Activated CD4-positive, alpha-beta T cell treated with anti-CD3 and anti-CD28 coated beads, Interleukin-2, amount 50 U/mL, for 24 hours (primary cell): ENCODE measurements at regions not wholly inside any gene's neighbourhood (a gene's known extent, or its start where the extent isn't known, plus 50 kb on each side); places are given as distances from the start of the nearest gene placed in this dataset.
"Not testable (repeated sequence)": the region's sequence is repeated elsewhere in the genome, so short reads cannot be mapped to it uniquely, and the experiment has no call there.

Experiments used
- DNase-seq, 2 donors: peaks; one replicate each; pipeline ENCODE4 v3.0.0-alpha.2; 2020; ENCODE audit warnings: low read depth in 1 of 2, low spot score in 1 of 2

- no peak for DNase-seq
Measured at GRCh38 chr5:67989456-67989855, 226.1 kb upstream of the PIK3R1 start.

- DNase-seq: no peak
Measured at GRCh38 chr5:67986761-67987160, 228.8 kb upstream of the PIK3R1 start.

GRCh38 chr5:67985686-67986387 lies 229.7 kb upstream of the PIK3R1 start:
- no peak for DNase-seq

- DNase-seq: no peak
Measured at GRCh38 chr5:67984546-67984945, 231.0 kb upstream of the PIK3R1 start.

GRCh38 chr5:67983251-67984110 lies 232.1 kb upstream of the PIK3R1 start:
- DNase-seq: no peak

- DNase-seq: not testable (repeated sequence)
Measured at GRCh38 chr5:67982160-67982559, 233.4 kb upstream of the PIK3R1 start.

- DNase-seq: no peak
Measured at GRCh38 chr5:67978171-67978570, 237.4 kb upstream of the PIK3R1 start.

- DNase-seq: no peak
Measured at GRCh38 chr5:67976891-67977601, 238.5 kb upstream of the PIK3R1 start.

GRCh38 chr5:67976181-67976580 lies 239.4 kb upstream of the PIK3R1 start:
- DNase-seq: no peak

GRCh38 chr5:67974471-67974870 lies 241.1 kb upstream of the PIK3R1 start:
- DNase-seq: no peak

- DNase-seq: no peak
Measured at GRCh38 chr5:67974054-67974453, 241.5 kb upstream of the PIK3R1 start.

- DNase-seq: no peak
Measured at GRCh38 chr5:67971971-67972821, 243.4 kb upstream of the PIK3R1 start.

- DNase-seq: no peak
Measured at GRCh38 chr5:67971223-67971830, 244.2 kb upstream of the PIK3R1 start.

GRCh38 chr5:67969631-67970030 lies 245.9 kb upstream of the PIK3R1 start:
- no peak for DNase-seq

- no peak for DNase-seq
Measured at GRCh38 chr5:67969176-67969575, 246.4 kb upstream of the PIK3R1 start.

- DNase-seq: no peak
Measured at GRCh38 chr5:67966712-67967111, 248.8 kb upstream of the PIK3R1 start.

- DNase-seq: no peak
Measured at GRCh38 chr5:67964619-67965018, 250.9 kb upstream of the PIK3R1 start.

GRCh38 chr5:67963789-67964519 lies 251.6 kb upstream of the PIK3R1 start:
- DNase-seq: no peak

- DNase-seq: no peak
Measured at GRCh38 chr5:67960939-67961338, 254.6 kb upstream of the PIK3R1 start.

GRCh38 chr5:67957374-67957773 lies 258.2 kb upstream of the PIK3R1 start:
- no peak for DNase-seq
